ENCODE measurements at regions not wholly inside any gene's neighbourhood (a gene's known extent, or its start where the extent isn't known, plus 50 kb on each side); places are given as distances from the start of the nearest gene placed in this dataset.

GRCh38 chr2:75949385-75950030, 238.8 kb upstream of the GCFC2 start:
- TF ChIP-seq POLR2A (IDR thresholded peaks at IDR 0.05; ENCODE audit: low read length) = no peak
- no peak for TF ChIP-seq GATA1 (IDR thresholded peaks at IDR 0.05; ENCODE audit: low read depth, low read length)

All from erythroblast (primary cell).